Peyer's patch (tissue), 4 donors: ENCODE measurements at regions not wholly inside any gene's neighbourhood (a gene's known extent, or its start where the extent isn't known, plus 50 kb on each side); places are given as distances from the start of the nearest gene placed in this dataset.

Experiments used
- CTCF ChIP-seq, 6 experiments: fragments of 450-650 bp in 4 of 6; fragments of 200-600 bp in 2 of 6; sonication (generic) in 1 of 6; IDR thresholded peaks; one replicate each; pipeline ENCODE4 v1.5.1; 2017 to 2019; ENCODE audit warnings: antibody characterized with exemption in 6 of 6, mild to moderate bottlenecking in 3 of 6, moderate library complexity in 1 of 6
- POLR2A ChIP-seq, 2 donors: fragments of 450-650 bp; IDR thresholded peaks; one replicate each; pipeline ENCODE4 v1.5.1; 2017; ENCODE audit warnings: antibody characterized with exemption in 2 of 2, mild to moderate bottlenecking in 2 of 2, moderate library complexity in 2 of 2

DNA sequence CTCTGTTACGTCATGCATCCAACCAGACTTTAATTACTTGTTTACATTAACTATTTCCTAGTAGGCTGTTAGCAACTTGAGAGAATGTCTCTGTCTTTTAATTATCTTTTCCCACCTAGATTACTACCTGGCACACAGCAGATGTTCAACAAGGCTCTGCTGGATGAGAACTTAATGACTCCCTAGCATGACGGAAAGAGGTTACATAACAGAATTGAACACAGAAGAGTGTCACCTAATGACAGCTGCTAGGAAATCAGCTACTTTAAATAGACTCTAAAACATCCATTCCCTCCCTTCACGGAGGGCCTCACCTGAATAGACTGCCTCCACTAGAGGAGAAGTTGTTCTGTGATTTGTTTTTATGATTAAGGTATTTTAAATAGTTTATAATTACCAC is 110.8 kb downstream of the TEX29 start:
- TF ChIP-seq CTCF (IDR thresholded peaks at IDR 0.05) (no peak), POLR2A (IDR thresholded peaks at IDR 0.05) (no peak)
